Mucosa of descending colon (tissue), 3 donors: ENCODE measurements at regions not wholly inside any gene's neighbourhood (a gene's known extent, or its start where the extent isn't known, plus 50 kb on each side); places are given as distances from the start of the nearest gene placed in this dataset.

Experiments
- ATAC-seq: fragments of 200-7000 bp; cut with Tn5 transposase; one replicate; pipeline ENCODE4 v1.9.1; 2020; ENCODE audit warnings: mild to moderate bottlenecking, moderate library complexity
- DNase-seq, 3 donors: peaks; one replicate each; pipeline ENCODE4 v3.0.0-alpha.2; 2020
- H3K36me3 ChIP-seq: fragments of 200-600 bp; one replicate; pipeline ENCODE4 v1.8.0; 2021; ENCODE audit warnings: low read depth, mild to moderate bottlenecking
- H3K4me1 ChIP-seq: fragments of 200-600 bp; one replicate; pipeline ENCODE4 v1.8.0; 2021; ENCODE audit warnings: low read depth, mild to moderate bottlenecking
- H3K4me3 ChIP-seq: fragments of 200-600 bp; one replicate; pipeline ENCODE4 v1.8.0; 2021; ENCODE audit warnings: mild to moderate bottlenecking
- H3K9me3 ChIP-seq: fragments of 200-600 bp; one replicate; pipeline ENCODE4 v1.8.0; 2021; ENCODE audit warnings: mild to moderate bottlenecking
- intact Hi-C, 2 donors: fragments of 100-400 bp; cut with DNase I in 1 of 2; cut with micrococcal nuclease in 1 of 2; formaldehyde crosslinking; loops; one replicate each; pipeline versions ENCODE4 v1.11.0 to v1.11.1; 2022; cut with DNase I, micrococcal nuclease
- TF ChIP-seq, protein P1 (sequence below): fragments of 200-600 bp; IDR thresholded peaks from one replicate; pipeline ENCODE4 v1.8.0; 2022; ENCODE audit warnings: antibody characterized with exemption, mild to moderate bottlenecking
- donor health status: DM: no; HTN: no; CAD: no; lungs with moderate emphysema.
- donor health status: DM: no; HTN: no; CAD: no.
- donor health status: DM: no; HTN: yes; CAD: no.

- H3K36me3 ChIP-seq, result no peaks in the 10 kb centered on the region
- intact Hi-C loops, result no loop called here
- TF ChIP-seq, protein P1, sequence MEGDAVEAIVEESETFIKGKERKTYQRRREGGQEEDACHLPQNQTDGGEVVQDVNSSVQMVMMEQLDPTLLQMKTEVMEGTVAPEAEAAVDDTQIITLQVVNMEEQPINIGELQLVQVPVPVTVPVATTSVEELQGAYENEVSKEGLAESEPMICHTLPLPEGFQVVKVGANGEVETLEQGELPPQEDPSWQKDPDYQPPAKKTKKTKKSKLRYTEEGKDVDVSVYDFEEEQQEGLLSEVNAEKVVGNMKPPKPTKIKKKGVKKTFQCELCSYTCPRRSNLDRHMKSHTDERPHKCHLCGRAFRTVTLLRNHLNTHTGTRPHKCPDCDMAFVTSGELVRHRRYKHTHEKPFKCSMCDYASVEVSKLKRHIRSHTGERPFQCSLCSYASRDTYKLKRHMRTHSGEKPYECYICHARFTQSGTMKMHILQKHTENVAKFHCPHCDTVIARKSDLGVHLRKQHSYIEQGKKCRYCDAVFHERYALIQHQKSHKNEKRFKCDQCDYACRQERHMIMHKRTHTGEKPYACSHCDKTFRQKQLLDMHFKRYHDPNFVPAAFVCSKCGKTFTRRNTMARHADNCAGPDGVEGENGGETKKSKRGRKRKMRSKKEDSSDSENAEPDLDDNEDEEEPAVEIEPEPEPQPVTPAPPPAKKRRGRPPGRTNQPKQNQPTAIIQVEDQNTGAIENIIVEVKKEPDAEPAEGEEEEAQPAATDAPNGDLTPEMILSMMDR, result no peak
- no peaks in the 10 kb centered on the region for H3K4me1 ChIP-seq
- H3K4me3 ChIP-seq, result no peak overlapping the region
- ATAC-seq (no peak), DNase-seq (no peak)
- H3K9me3 ChIP-seq, result no peaks in the 10 kb centered on the region
Measured at GRCh38 chr11:130760515-130761125, 155.7 kb downstream of the SNX19 start.

DNA sequence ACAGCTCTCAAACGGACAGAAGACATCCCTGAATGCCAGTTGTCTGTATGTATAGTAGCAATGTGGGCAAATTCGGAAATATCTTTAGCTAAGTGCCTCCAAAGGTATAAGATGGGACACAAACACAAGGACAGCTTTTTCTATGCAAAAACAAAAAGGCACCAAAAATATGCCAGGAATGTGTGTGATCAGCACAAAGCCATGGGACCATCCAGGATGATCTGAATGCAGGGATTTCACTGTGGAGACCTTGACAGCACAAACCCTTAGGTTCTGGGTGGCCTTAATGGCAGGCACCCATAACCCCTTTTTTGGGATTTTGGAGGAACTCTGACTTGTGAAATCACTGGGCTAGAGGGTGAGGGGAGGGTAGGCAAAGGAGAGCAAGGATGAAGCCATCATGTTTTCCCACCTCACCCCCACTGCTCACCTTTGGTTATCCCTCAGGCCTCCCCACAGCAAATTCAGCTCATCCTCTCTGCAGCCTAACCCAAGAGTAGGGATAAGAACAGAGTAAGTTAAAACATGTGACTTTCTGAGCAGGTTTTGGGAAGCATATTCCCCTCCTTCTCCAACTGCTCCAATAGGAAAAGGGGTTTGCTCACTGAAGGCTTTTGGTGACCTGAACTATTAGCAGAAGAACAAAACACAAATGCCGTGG, 154.6 kb downstream of the SNX19 start:
- Histone ChIP-seq H3K9me3 (no peaks in the 10 kb centered on the region), H3K4me1 (no peaks in the 10 kb centered on the region), H3K4me3 (no peak overlapping the region), H3K36me3 (no peaks in the 10 kb centered on the region)
- DNase-seq (no peak), ATAC-seq (no peak)
- TF ChIP-seq, protein P1, result no peak
- intact Hi-C loops, result no loop called here

- Histone ChIP-seq H3K36me3 (no peaks in the 10 kb centered on the region), H3K9me3 (no peaks in the 10 kb centered on the region), H3K4me3 (no peak overlapping the region), H3K4me1 (no peaks in the 10 kb centered on the region)
- TF ChIP-seq, protein P1, result no peak
- intact Hi-C loops, result no loop called here
- ATAC-seq (peak; percentile 84), DNase-seq (peak in 1 of 3 donors; percentile 56)
Measured at GRCh38 chr11:130762638-130763037, 153.6 kb downstream of the SNX19 start.

- ATAC-seq, result no peak
- Histone ChIP-seq H3K4me1 (no peaks in the 10 kb centered on the region), H3K9me3 (no peaks in the 10 kb centered on the region), H3K4me3 (no peak overlapping the region), H3K36me3 (no peaks in the 10 kb centered on the region)
- DNase-seq, result no peak
- TF ChIP-seq, protein P1, result no peak
- intact Hi-C loops, result no loop called here
Measured at GRCh38 chr11:130763087-130763980, 152.9 kb downstream of the SNX19 start.

DNA sequence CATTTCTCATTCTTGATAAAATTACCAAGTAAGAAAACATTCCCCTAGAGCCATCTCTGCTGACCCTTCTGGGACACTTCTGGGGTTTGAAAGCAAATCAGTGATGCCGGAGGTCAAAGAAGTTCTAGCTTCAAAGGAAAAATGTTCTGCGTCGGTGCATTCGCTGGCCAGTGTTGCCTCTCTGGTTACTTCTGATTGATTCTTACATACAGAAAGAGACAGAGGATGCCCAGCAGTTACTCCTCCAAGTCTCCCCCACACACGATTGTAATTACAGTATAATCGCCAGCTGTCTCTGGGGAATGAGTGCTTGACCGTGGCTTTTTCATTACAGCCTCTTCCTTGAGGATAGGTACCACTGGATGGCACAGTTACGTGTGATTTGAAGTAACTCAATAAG, 150.9 kb downstream of the SNX19 start:
- TF ChIP-seq, protein P1, result no peak
- ATAC-seq (no peak), DNase-seq (no peak)
- Histone ChIP-seq H3K4me3 (no peak overlapping the region), H3K4me1 (no peaks in the 10 kb centered on the region), H3K36me3 (no peaks in the 10 kb centered on the region), H3K9me3 (no peaks in the 10 kb centered on the region)
- intact Hi-C loops, result no loop called here
